ENCODE measurements at regions not wholly inside any gene's neighbourhood (a gene's known extent, or its start where the extent isn't known, plus 50 kb on each side); places are given as distances from the start of the nearest gene placed in this dataset.

DNA sequence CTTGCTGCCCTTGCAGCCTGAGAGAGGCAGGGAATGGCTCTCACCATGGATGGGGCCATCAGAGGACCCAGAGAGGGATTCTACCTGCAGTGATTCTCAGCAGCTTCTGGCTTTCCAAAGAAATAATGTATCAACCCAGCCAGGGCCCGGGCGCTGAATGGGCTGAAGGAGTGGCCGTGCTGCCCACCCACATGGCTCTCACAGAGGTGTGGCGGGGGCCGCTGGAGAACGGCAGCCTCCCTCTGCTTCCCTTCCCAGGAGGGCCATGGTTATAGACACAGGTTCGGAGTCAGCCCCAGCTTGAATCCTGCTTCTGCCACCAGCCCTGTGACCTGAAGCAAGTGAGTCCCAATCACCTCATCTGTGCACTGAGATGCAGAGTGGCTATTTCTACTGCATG is 82.7 kb downstream of the THAP12 start:
- no peak for DNase-seq

DNA sequence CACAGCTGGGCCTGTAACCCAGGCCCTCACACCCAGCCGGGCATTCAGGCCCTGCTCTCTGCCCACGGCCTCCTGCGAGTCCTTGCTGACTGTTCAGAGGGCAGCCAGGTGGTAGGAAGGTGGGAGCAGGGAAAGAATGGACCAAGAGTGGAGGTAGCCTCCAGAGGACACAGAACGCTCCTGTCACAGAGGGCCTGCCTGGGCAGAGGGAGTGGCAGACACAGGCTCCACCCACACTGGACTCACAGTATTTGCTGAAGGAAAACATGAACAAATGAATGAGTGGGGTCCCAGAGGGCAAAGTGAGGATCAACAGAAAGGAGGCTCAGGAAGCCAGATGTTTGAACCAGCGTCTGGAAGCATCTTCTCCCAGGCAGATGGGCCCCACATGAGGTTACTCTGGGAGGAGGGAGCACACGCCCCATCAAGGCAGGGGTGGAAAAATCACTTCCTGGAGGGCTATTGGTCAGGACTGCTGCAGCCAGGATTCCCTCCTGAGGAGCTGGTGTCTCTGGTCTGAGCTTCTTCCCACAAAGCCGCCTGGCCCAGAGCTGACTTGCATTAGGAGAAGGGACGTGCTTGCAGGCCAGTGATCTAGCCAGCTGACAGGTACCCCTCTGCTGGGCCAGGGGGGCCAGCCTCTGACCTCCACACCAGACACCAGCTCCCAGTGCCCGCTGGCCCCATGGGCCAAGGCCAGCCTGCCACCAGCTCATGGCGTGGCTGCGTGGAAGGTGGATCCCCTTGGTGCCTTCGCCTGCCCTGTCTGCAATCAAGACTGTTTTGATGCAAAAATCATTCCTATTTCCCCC is 84.0 kb downstream of the THAP12 start:
- no peak for DNase-seq

- no peak for DNase-seq
Observed at GRCh38 chr11:76293189-76293631, 86.9 kb upstream of the WNT11 start.

GRCh38 chr11:76292583-76293188 is 86.4 kb upstream of the WNT11 start:
- DNase-seq = no peak

GRCh38 chr11:76291576-76292526 is 85.5 kb upstream of the WNT11 start:
- DNase-seq = no peak

DNA sequence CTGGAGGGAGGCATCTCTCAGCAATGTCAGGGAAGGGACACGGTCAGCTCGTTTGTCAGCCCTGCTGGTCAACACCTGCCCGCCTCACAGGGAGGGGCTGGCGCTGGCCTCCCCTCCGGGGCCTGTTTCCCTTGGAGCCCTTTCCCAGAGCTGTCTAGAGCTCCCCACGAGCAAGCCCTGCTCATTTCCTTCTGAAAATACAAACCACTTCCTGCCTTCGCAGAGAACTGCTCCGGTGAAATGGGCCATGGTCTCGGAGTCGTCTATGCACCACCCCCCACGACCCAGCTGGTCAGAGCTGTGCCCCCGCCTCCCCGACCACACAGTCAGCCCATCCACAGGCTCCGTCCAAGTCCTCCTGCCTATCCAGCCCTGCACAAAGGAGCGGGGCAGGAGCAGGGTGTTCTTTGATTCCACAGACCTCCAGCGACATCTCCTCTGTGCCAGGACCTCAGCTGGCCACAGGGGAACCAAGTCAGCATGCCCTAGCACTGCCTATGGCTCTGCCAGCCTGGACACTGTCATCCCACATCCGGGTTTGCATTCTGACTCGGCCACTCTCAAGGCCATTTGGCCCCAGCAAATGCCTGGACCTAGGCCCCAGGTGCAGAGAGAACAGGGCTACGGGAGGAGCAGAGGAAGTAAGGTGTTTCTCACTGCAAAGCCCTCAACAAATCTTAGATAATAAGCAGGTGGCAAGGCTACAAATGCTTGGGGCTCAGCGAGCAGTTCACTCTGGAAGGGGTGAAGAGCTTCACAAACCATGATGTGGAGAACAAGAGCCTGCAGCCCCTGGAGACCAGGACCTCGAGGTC is 82.1 kb upstream of the WNT11 start:
- peak; percentile 14 for DNase-seq

DNA sequence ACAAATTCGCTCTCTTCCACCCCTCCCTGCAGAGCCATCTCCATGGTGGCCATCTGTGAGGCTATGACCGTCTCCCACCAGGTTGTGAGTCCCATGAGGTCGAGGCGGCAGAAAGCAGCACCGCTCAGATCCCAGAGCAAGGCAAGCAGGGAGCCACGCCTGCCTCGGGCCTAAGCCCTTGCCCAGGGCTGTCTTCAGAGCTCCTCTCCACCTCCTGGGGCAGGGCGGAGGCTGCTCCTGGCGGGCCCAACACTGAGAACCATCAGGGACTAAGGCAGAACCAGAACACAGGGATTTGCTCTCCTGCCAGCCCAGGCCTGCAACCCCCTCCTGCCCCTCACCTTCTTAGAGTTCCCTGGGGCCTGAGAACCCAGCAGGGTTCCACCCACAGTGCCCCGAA is 80.9 kb upstream of the WNT11 start:
- DNase-seq = no peak

DNA sequence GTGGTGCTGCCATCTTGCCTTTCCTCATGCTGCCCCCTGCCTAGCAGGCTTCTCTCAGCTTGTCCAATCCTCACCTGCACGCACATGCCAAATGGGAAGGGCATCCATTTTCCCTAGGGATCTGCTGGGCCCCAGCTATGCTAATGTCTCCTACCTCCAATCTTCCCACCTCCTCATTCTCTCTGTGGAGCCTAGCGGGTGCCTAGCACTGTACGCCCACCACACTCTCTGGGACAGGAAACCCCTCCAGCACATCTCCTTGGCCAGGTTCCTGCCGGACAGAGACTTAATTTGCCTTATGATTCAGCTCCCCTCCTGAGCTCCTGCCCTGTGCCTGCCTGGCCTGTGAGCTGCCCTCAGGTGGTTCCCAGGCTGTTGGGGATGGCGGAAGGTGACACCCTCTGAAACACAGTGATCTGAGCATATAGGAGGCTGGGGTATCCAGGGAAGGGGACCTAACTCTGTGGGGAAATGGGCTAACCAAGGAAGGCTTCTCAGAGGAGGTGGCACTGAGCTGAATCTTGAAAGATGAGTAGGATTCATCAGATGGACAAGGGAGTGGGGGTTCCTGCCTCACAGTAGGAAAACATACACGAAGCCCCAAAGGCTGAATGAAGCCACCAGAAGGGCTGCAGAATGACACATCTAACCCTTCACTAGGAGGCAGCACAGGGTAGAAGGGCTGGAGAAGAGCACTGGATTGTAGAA is 79.2 kb upstream of the WNT11 start:
- DNase-seq = no peak

DNA sequence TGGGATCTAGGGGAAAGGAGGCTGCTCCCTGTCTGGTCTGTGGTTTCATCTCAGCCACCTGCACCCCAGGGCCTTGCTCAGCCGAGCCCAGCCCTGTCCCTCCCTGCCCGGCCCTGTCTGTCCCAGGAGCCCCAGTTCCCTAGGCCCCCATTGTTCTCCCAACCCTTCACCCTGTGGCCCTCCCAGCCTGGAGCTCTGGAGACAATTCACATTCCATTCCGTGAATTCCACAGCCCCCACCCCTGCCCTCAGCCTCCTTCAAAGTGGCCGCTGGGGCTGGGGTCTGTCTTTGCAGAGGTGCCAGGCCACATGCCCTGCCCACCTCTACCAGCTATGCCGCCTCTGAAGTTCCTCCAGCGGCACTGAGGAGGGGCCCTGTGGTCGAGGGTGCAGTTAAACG is 77.9 kb upstream of the WNT11 start:
- no peak for DNase-seq

DNA sequence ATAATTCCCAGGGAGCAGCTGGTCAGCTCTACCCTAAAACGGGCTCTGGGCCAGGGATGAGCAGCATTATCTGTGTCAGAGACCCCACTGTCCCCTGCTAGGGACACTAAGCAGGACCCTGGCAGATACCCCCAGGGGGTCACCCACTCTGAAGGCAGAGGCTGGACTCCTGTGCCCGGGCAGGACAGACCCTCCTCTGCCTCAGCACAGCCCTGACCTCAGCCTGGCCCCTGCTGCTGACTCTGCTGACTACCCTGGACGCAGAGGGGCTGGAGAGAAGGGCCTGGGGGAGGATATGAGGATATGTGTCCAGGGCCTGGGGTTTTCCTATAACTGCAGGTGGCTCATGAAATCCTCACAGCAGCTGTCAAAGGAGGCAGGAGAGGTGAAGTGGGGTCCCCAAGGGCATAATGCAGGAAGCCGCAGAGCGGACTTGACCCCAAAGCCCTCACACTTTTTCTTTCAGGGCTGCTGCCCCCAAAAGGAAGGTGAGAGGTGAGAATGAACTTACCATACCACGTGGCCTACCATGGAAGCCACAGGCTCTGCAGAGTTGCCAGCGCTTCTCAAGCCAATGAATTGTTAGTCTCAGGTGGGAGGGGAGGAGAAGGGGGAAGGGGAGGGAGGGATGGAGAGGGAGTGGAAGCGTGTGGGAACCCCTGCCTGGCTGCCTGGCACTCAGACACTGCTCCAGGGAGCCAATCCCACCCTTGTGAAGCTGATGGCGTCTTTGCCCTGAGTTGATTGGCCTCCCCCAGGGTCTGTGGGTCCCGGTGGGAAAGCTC is 76.7 kb upstream of the WNT11 start:
- DNase-seq = no peak

DNA sequence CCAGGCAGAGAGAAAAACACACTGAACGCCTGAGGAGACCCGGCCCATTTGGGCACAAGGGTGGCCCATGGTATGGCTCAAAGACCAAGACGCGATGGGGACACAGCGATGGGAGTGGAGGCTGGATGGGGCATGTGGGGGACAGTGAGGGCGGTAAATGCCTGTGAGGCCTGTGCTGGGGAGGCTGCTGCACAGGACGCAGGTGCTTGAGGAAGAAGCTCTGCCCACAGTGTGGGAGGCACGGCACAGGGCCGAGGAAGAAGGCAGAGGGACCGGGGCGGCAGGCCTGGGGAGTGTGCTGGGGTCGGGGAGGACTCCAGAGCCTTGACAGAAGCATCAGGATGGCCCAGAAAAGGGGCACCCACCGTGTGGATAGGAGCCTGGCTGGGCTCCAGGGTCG is 75.9 kb upstream of the WNT11 start:
- no peak for DNase-seq

DNA sequence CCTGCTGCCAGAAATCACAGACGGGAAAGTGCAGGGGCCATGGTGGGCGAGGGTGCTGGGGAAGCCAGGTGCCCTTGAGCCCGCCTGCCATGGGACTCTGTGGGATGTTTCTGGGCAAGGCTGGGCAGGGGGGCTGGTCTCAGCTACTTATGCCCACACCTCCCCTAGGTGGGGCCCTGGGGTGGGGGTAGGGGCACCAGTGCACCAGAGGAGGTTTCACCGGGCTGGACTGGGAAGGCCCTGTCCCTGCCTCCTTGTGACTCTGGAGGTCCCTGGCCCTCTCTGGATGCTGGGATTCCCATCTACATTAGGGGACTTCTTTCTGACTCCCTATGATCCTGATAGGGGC is 75.2 kb upstream of the WNT11 start:
- DNase-seq = no peak

DNA sequence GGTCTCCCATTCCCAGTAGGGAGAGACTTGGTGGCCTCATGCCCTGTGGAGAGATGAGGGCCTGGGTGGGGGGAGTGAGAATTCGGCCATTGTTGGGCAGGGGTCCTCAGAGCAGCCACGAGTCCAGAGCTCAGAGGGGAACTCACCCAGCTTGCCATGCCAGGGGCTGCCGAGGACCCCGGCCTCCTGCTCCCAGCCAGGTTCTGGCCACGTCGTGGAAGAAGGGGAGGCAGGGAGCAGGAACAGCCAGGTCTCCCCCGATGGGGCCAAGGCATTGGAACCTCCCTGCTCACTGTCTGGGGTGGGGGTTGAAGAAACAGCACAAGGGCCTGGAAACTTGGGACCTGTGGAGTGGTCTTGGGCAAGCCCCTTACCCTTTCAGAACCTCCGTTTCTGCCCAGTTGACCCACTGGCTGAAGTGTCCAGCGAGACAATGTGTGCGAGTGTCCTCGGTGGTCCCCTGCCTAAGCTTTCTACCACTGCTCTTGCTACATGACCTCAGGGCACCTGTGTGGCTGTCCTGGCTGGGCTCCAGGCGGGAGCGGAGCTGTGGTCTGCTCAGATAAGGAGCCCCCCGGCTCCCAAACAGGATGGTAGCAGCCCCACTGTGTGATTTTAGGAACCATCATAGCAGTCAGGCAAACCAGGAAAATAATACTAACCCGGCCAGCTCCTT is 74.7 kb upstream of the WNT11 start:
- no peak for DNase-seq

DNA sequence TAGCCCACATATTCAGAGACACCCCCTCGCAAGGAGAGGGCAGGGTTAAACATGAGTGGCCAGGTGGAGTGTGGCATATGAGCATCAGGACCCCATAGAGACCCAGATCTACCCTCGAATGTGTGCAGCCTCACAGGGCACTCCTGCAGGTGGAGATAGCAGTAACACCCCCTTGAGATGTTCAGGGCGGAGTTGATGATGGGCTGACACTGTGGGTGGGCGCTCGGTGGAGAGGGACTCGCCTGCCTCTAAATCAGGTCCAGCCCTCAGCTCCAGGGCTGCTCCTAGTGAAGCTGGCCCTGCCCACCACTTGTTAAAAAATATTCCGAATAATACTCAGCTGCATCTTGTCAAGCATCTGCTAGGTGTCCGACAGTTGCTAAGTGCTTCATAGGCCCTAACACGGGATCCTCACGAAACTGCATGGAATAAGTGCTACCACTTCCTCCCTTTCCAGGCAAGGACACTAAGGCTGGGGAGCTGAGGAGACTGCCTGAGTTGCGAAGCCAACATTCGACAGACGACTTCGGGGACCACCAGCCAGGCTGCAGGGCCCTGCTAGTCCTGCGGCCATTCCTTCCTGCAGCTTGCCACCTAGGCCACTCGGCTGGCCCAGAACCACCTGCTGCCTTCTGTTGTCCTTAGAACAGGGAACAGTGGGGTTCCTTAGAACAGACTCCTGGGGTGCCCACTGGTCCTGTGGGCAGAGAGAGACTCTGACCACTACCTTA is 74.0 kb upstream of the WNT11 start:
- DNase-seq = no peak

DNA sequence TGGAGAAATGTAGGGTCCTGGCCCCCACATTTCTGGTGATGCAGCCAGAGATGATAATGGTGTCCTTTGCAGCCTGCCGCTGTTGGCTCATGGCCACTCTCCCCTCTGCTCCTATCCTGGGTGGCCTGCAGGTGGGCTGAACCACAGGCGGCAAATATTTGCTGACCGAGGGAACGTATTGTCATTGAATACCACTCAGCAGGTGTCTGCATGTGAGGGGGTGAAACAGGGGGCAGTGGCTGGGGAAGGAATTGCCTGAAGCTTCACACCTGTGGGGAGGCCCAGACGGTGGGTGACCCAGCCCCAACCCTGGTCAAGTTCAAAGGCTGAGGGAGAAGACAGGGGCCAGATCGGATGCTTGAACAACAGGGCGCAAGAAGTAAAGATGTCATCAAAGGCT is 73.3 kb upstream of the WNT11 start:
- DNase-seq = no peak

GRCh38 chr11:76279038-76279437 is 72.7 kb upstream of the WNT11 start:
- DNase-seq = no peak

- no peak for DNase-seq
Observed at GRCh38 chr11:76278526-76278925, 72.2 kb upstream of the WNT11 start.

- DNase-seq = no peak
Observed at GRCh38 chr11:76277298-76278175, 71.2 kb upstream of the WNT11 start.

DNA sequence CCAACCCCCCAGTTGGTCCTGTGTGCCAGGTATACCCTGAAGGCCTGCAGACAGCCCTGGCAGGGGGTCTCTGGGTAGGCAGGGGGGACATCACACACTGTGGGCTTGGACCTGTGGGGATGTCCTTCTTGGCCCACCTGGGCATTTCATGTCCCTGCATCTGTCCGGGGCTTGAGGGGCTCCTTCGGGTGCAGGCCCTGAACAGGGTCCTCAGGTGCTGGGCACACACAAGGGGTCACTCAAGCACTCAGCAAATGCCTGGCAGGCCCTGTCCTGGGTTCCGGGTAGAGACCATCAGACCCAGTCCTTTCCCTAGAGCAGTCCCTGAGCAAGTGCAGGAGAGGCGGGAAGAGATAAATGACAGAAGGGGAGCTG is 70.5 kb upstream of the WNT11 start:
- DNase-seq = no peak

Data from activated effector memory CD4-positive, alpha-beta T cell treated with Interleukin-2 at 50 U/mL for 16 hours (primary cell).